CD8-positive, alpha-beta memory T cell (primary cell): ENCODE measurements at regions not wholly inside any gene's neighbourhood (a gene's known extent, or its start where the extent isn't known, plus 50 kb on each side); places are given as distances from the start of the nearest gene placed in this dataset.

Experiments used
- CTCF ChIA-PET: fragments of 350-600 bp; sonication (Branson Sonifier 250); formaldehyde crosslinking; loops from one replicate; lab custom pipeline; 2021; ENCODE audit warnings: antibody characterized with exemption; lab: Charles Lee
- POLR2A ChIA-PET: fragments of 350-600 bp; sonication (Branson Sonifier 250); formaldehyde crosslinking; loops from one replicate; lab custom pipeline; 2021; ENCODE audit warnings: antibody characterized with exemption; lab: Charles Lee
- DNase-seq, 5 donors: peaks; one replicate each; pipeline versions ENCODE4 v3.0.0 to v3.0.0-alpha.2; 2020 to 2022; ENCODE audit warnings: mixed read lengths in 1 of 5
- H3K27ac ChIP-seq: one replicate; pipeline ENCODE4 v1.7.0; 2013; ENCODE audit warnings: low read depth, mild to moderate bottlenecking, low read length, moderate library complexity
- H3K27me3 ChIP-seq: 2 replicates; pipeline ENCODE4 v1.7.0; 2013; ENCODE audit warnings: low read length, mild to moderate bottlenecking; ENCODE audit not compliant: insufficient read depth, poor library complexity, severe bottlenecking
- H3K36me3 ChIP-seq: 2 replicates; pipeline ENCODE4 v1.7.0; 2013; ENCODE audit warnings: mild to moderate bottlenecking, low read length, moderate library complexity; ENCODE audit not compliant: insufficient read depth
- H3K4me1 ChIP-seq: 2 replicates; pipeline ENCODE4 v1.7.0; 2013; ENCODE audit warnings: mild to moderate bottlenecking, low read length, moderate library complexity; ENCODE audit not compliant: insufficient read depth
- H3K4me3 ChIP-seq: 2 replicates; pipeline ENCODE4 v1.7.0; 2013; ENCODE audit warnings: mild to moderate bottlenecking, low read length
- H3K9me3 ChIP-seq: 2 replicates; pipeline ENCODE4 v1.7.0; 2013; ENCODE audit warnings: mild to moderate bottlenecking, low read length
- H3K27ac Mint-ChIP-seq, 8 donors: one replicate each; pipeline ENCODE4 v1.8.0; 2020 to 2021; ENCODE audit warnings: mixed read lengths in 8 of 8, mild to moderate bottlenecking in 6 of 8, inconsistent platforms in 3 of 8, moderate library complexity in 3 of 8
- H3K27me3 Mint-ChIP-seq, 2 donors: one replicate each; pipeline ENCODE4 v1.8.0; 2020 to 2021; ENCODE audit warnings: mixed read lengths in 2 of 2, mild to moderate bottlenecking in 1 of 2, moderate library complexity in 1 of 2
- H3K36me3 Mint-ChIP-seq, 3 donors: one replicate each; pipeline ENCODE4 v1.8.0; 2020 to 2021; ENCODE audit warnings: mixed read lengths in 3 of 3, inconsistent platforms in 1 of 3, mild to moderate bottlenecking in 1 of 3
- H3K4me1 Mint-ChIP-seq, 3 donors: one replicate each; pipeline ENCODE4 v1.8.0; 2020 to 2021; ENCODE audit warnings: mixed read lengths in 3 of 3, inconsistent platforms in 1 of 3, mild to moderate bottlenecking in 1 of 3
- H3K4me3 Mint-ChIP-seq, 7 donors: one replicate each; pipeline ENCODE4 v1.8.0; 2020 to 2021; ENCODE audit warnings: mixed read lengths in 7 of 7, mild to moderate bottlenecking in 6 of 7, moderate library complexity in 4 of 7, inconsistent platforms in 2 of 7
- H3K9me3 Mint-ChIP-seq, 5 donors: one replicate each; pipeline ENCODE4 v1.8.0; 2020 to 2022; ENCODE audit warnings: mixed read lengths in 5 of 5, mild to moderate bottlenecking in 3 of 5, moderate library complexity in 2 of 5, inconsistent platforms in 1 of 5

DNA sequence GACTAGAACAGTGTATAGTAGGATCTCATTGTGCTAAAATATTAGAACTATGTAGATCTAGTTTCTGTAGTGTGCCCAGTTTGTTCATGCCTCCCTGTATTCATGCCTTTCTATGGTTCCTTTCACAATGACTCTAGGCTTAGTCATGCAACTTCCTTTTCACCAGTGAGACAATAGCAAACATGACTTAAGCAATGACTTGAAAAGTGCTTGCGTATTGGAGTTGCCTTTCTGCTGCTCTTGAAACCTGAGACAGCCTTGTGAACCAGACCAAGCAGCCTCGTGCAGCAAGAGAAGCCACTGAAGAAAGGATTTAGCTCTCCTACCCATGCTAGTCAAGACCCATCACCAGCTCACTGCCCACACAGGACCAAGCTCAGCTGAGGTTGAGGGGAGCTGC, 294.5 kb upstream of the TAS2R1 start:
- H3K9me3 Mint-ChIP-seq: peaks cover 12 to 27% (median 18%) of the 10 kb centered on the region in 5 donors
- H3K27ac Mint-ChIP-seq: no peak overlapping the region
- H3K4me3 Mint-ChIP-seq: no peak overlapping the region
- ChIA-PET POLR2A (no interaction called here), CTCF (no interaction called here)
- no peak for DNase-seq
- H3K4me1 Mint-ChIP-seq: no peaks in the 10 kb centered on the region
- Histone ChIP-seq H3K4me3 (no peak overlapping the region), H3K36me3 (no peaks in the 10 kb centered on the region), H3K27me3 (no peaks in the 10 kb centered on the region), H3K27ac (no peak overlapping the region), H3K4me1 (no peaks in the 10 kb centered on the region), H3K9me3 (no peaks in the 10 kb centered on the region)
- H3K27me3 Mint-ChIP-seq: no peaks in the 10 kb centered on the region
- no peaks in the 10 kb centered on the region for H3K36me3 Mint-ChIP-seq

- H3K4me1 Mint-ChIP-seq: no peaks in the 10 kb centered on the region
- H3K27me3 Mint-ChIP-seq: no peaks in the 10 kb centered on the region
- H3K36me3 Mint-ChIP-seq: no peaks in the 10 kb centered on the region
- H3K27ac ChIP-seq: no peak overlapping the region
- H3K27me3 ChIP-seq: no peaks in the 10 kb centered on the region
- no peak overlapping the region for H3K4me3 ChIP-seq
- no peak overlapping the region for H3K27ac Mint-ChIP-seq
- H3K9me3 Mint-ChIP-seq: peaks cover 12 to 29% (median 18%) of the 10 kb centered on the region in 5 donors
- CTCF ChIA-PET: no interaction called here
- H3K9me3 ChIP-seq: no peaks in the 10 kb centered on the region
- no peak overlapping the region for H3K4me3 Mint-ChIP-seq
- POLR2A ChIA-PET: no interaction called here
- H3K4me1 ChIP-seq: no peaks in the 10 kb centered on the region
- no peaks in the 10 kb centered on the region for H3K36me3 ChIP-seq
- no peak for DNase-seq
These were observed 292.6 kb upstream of the TAS2R1 start for GRCh38 chr5:9922719-9923118.

- DNase-seq: no peak
- CTCF ChIA-PET: no interaction called here
- H3K36me3 Mint-ChIP-seq: no peaks in the 10 kb centered on the region
These were observed 290.5 kb upstream of the TAS2R1 start for GRCh38 chr5:9920697-9921096.

DNA sequence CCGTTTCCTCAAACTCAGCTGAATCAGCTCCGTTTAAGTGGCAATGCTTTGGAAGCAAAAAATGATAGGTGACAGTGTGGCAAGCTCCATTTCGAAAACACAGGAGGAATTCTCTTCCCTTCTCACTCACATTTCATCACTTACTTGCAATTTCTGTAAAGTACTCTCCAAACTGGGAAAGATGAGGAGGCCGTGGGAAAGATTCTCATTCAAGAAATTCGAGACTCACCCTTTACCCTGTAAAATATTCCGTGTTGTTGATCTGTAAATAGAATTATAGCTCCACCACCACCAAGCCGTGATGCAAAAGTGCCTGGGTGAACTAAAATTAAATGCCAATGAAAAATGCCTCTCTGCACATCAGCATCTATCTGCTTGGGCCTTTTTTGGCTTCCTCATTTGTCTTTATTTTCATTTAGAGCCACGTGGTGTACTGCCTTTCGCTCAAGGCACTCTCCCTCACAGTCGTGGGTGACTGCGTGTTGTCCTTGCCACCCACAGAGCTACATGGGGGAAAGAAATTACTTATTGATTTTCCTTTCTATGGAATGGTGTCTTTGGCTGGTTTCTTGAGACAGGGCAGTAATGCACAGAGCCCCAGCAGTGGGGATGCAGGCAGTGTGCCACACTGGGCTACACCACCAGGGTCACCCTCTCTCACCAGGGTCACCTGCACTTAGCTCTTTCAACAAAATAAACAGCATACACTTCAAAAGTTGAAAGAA, 289.3 kb upstream of the TAS2R1 start:
- Histone ChIP-seq H3K4me1 (no peaks in the 10 kb centered on the region), H3K27me3 (no peaks in the 10 kb centered on the region), H3K9me3 (no peaks in the 10 kb centered on the region), H3K36me3 (no peaks in the 10 kb centered on the region), H3K4me3 (no peak overlapping the region), H3K27ac (no peak overlapping the region)
- Mint-ChIP-seq H3K9me3 (peaks cover 12 to 23% (median 16%) of the 10 kb centered on the region in 5 donors), H3K36me3 (no peaks in the 10 kb centered on the region), H3K27ac (no peak overlapping the region), H3K27me3 (no peaks in the 10 kb centered on the region), H3K4me3 (no peak overlapping the region), H3K4me1 (no peaks in the 10 kb centered on the region)
- POLR2A ChIA-PET: no interaction called here
- CTCF ChIA-PET: no interaction called here
- no peak for DNase-seq

More at GRCh38 chr5:9920697-9921096, 290.5 kb upstream of the TAS2R1 start:
- Mint-ChIP-seq H3K9me3 (peaks cover 15 to 26% (median 18%) of the 10 kb centered on the region in 5 donors), H3K27me3 (no peaks in the 10 kb centered on the region), H3K4me3 (no peak overlapping the region), H3K4me1 (no peaks in the 10 kb centered on the region), H3K27ac (no peak overlapping the region)
- Histone ChIP-seq H3K9me3 (no peaks in the 10 kb centered on the region), H3K4me1 (no peaks in the 10 kb centered on the region), H3K27ac (no peak overlapping the region), H3K4me3 (no peak overlapping the region), H3K36me3 (no peaks in the 10 kb centered on the region), H3K27me3 (no peaks in the 10 kb centered on the region)
- POLR2A ChIA-PET: no interaction called here

- peaks cover 6 to 16% (median 10%) of the 10 kb centered on the region in 5 donors for H3K9me3 Mint-ChIP-seq
- POLR2A ChIA-PET: no interaction called here
- no peaks in the 10 kb centered on the region for H3K9me3 ChIP-seq
- no peaks in the 10 kb centered on the region for H3K4me1 ChIP-seq
- H3K27ac Mint-ChIP-seq: no peak overlapping the region
- CTCF ChIA-PET: no interaction called here
- H3K36me3 Mint-ChIP-seq: no peaks in the 10 kb centered on the region
- no peaks in the 10 kb centered on the region for H3K4me1 Mint-ChIP-seq
- no peaks in the 10 kb centered on the region for H3K36me3 ChIP-seq
- H3K4me3 Mint-ChIP-seq: no peak overlapping the region
- H3K4me3 ChIP-seq: no peak overlapping the region
- no peak for DNase-seq
- no peaks in the 10 kb centered on the region for H3K27me3 ChIP-seq
- H3K27ac ChIP-seq: no peak overlapping the region
- H3K27me3 Mint-ChIP-seq: no peaks in the 10 kb centered on the region
These were observed 275.5 kb upstream of the TAS2R1 start for GRCh38 chr5:9905661-9906060.

- no peak for DNase-seq
- H3K27ac ChIP-seq: no peak overlapping the region
- ChIA-PET CTCF (no interaction called here), POLR2A (no interaction called here)
- no peaks in the 10 kb centered on the region for H3K36me3 Mint-ChIP-seq
- peaks cover 7 to 16% (median 10%) of the 10 kb centered on the region in 5 donors for H3K9me3 Mint-ChIP-seq
- H3K4me1 Mint-ChIP-seq: no peaks in the 10 kb centered on the region
- H3K4me1 ChIP-seq: no peaks in the 10 kb centered on the region
- no peaks in the 10 kb centered on the region for H3K36me3 ChIP-seq
- H3K4me3 ChIP-seq: no peak overlapping the region
- H3K4me3 Mint-ChIP-seq: no peak overlapping the region
- no peak overlapping the region for H3K27ac Mint-ChIP-seq
- no peaks in the 10 kb centered on the region for H3K9me3 ChIP-seq
- no peaks in the 10 kb centered on the region for H3K27me3 Mint-ChIP-seq
- H3K27me3 ChIP-seq: no peaks in the 10 kb centered on the region
These were observed 273.6 kb upstream of the TAS2R1 start for GRCh38 chr5:9903801-9904200.

- H3K4me1 Mint-ChIP-seq: no peaks in the 10 kb centered on the region
- no peaks in the 10 kb centered on the region for H3K36me3 Mint-ChIP-seq
- no peaks in the 10 kb centered on the region for H3K27me3 Mint-ChIP-seq
- CTCF ChIA-PET: no interaction called here
- Histone ChIP-seq H3K27me3 (no peaks in the 10 kb centered on the region), H3K9me3 (no peaks in the 10 kb centered on the region), H3K27ac (no peak overlapping the region), H3K36me3 (no peaks in the 10 kb centered on the region), H3K4me3 (no peak overlapping the region), H3K4me1 (no peaks in the 10 kb centered on the region)
- H3K9me3 Mint-ChIP-seq: peaks cover 0 to 12% (median 5%) of the 10 kb centered on the region in 5 donors
- no peak for DNase-seq
- no peak overlapping the region for H3K4me3 Mint-ChIP-seq
- POLR2A ChIA-PET: no interaction called here
- H3K27ac Mint-ChIP-seq: no peak overlapping the region
These were observed 268.2 kb upstream of the TAS2R1 start for GRCh38 chr5:9898319-9898718.

GRCh38 chr5:9895302-9895645, 265.1 kb upstream of the TAS2R1 start:
- H3K4me1 Mint-ChIP-seq: no peaks in the 10 kb centered on the region
- no peaks in the 10 kb centered on the region for H3K36me3 ChIP-seq
- no peak overlapping the region for H3K4me3 Mint-ChIP-seq

More at GRCh38 chr5:9895302-9895645, 265.1 kb upstream of the TAS2R1 start:
- H3K4me1 ChIP-seq: no peaks in the 10 kb centered on the region
- H3K27me3 ChIP-seq: no peaks in the 10 kb centered on the region
- POLR2A ChIA-PET: no interaction called here
- H3K9me3 ChIP-seq: no peaks in the 10 kb centered on the region
- no peak for DNase-seq
- Mint-ChIP-seq H3K27me3 (no peaks in the 10 kb centered on the region), H3K36me3 (no peaks in the 10 kb centered on the region), H3K27ac (no peak overlapping the region), H3K9me3 (peaks cover 0 to 7% (median 5%) of the 10 kb centered on the region in 5 donors)
- no peak overlapping the region for H3K27ac ChIP-seq
- H3K4me3 ChIP-seq: no peak overlapping the region
- CTCF ChIA-PET: no interaction called here
